Suprapubic skin (tissue), 4 donors: ENCODE measurements at regions not wholly inside any gene's neighbourhood (a gene's known extent, or its start where the extent isn't known, plus 50 kb on each side); places are given as distances from the start of the nearest gene placed in this dataset.

Experiments
- DNase-seq, 2 donors: peaks; one replicate each; pipeline ENCODE4 v3.0.0-alpha.2; 2019; ENCODE audit warnings: low spot score in 2 of 2
- H3K27ac ChIP-seq: fragments of 200-600 bp; sonication (generic); one replicate; pipeline ENCODE4 v1.5.1; 2019
- H3K27me3 ChIP-seq: fragments of 200-600 bp; sonication (generic); one replicate; pipeline ENCODE4 v1.5.1; 2019
- H3K36me3 ChIP-seq: fragments of 200-600 bp; sonication (generic); one replicate; pipeline ENCODE4 v1.5.1; 2019
- H3K4me1 ChIP-seq: fragments of 200-600 bp; sonication (generic); one replicate; pipeline ENCODE4 v1.5.1; 2019
- H3K4me3 ChIP-seq: fragments of 200-600 bp; sonication (generic); one replicate; pipeline ENCODE4 v1.5.1; 2019; ENCODE audit warnings: mild to moderate bottlenecking
- H3K9me3 ChIP-seq: fragments of 200-600 bp; sonication (generic); one replicate; pipeline ENCODE4 v1.5.1; 2019
- EP300 ChIP-seq: sonication (generic); formaldehyde crosslinking; IDR thresholded peaks from one replicate; pipeline ENCODE4 v1.6.1; 2017; ENCODE audit warnings: antibody characterized with exemption
- POLR2A ChIP-seq, 2 donors: fragments of 450-650 bp; IDR thresholded peaks; one replicate each; pipeline ENCODE4 v1.6.1; 2017; ENCODE audit warnings: antibody characterized with exemption in 2 of 2, mild to moderate bottlenecking in 2 of 2, moderate library complexity in 2 of 2
- POLR2AphosphoS5 ChIP-seq, 3 donors: sonication (generic); formaldehyde crosslinking; IDR thresholded peaks; one replicate each; pipeline ENCODE4 v1.6.1; 2017; ENCODE audit warnings: antibody characterized with exemption in 3 of 3
- WGBS: methylation state at CpG from one replicate; pipeline ENCODE4 v1.1.5; 2018; 5-methylcytosine and 5-hydroxymethylcytosine counted together
- TF ChIP-seq, protein P1 (sequence below), 2 donors: fragments of 200-600 bp in 1 of 2; fragments of 450-650 bp in 1 of 2; sonication (generic) in 1 of 2; IDR thresholded peaks; one replicate each; pipeline ENCODE4 v1.5.1; 2016 to 2019; ENCODE audit warnings: antibody characterized with exemption in 2 of 2, mild to moderate bottlenecking in 1 of 2, moderate library complexity in 1 of 2

DNA sequence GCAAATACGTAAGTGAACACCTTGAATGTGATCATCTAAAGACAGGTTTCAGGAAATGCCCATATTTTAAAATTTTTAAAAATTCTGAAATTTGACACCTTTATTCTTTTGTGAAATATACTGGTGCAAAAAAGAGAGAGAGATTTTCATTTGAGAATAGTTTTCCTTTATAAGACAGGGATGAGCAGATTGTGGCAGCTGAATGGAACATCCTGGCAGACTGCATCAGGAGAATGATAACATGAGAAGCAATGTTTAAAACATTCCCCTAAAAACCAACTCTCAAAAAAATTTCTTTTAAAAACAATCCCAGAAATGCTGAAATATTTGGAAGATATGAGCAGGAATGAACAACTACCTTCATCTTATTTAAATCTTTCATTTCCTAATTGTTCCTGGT, 744.8 kb upstream of the ID2 start:
- DNase-seq, result no peak

DNA sequence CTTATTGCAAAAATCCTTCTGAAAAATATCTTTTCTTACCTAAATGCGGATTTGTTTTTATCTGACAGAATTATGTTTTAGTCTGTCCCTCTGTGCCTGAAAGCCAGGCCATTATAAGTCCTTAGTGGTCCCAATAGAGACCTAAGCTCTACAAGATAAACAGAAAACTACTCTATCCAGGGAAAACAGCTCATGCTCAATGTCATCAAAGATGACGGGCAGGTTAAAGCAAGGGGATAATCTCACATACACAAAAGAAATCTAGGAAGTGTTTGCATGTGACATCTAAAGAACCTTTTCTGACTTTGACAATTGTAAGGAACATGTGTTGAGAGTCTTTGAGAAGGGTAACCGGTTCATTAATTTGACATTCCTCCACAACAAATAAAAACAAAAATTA, 741.1 kb upstream of the ID2 start:
- no peak overlapping the region for H3K4me3 ChIP-seq
- no peaks in the 10 kb centered on the region for H3K27me3 ChIP-seq
- TF ChIP-seq POLR2A (IDR thresholded peaks at IDR 0.05) (no peak), EP300 (no peak), POLR2AphosphoS5 (IDR thresholded peaks at IDR 0.05) (no peak)
- TF ChIP-seq, protein P1, sequence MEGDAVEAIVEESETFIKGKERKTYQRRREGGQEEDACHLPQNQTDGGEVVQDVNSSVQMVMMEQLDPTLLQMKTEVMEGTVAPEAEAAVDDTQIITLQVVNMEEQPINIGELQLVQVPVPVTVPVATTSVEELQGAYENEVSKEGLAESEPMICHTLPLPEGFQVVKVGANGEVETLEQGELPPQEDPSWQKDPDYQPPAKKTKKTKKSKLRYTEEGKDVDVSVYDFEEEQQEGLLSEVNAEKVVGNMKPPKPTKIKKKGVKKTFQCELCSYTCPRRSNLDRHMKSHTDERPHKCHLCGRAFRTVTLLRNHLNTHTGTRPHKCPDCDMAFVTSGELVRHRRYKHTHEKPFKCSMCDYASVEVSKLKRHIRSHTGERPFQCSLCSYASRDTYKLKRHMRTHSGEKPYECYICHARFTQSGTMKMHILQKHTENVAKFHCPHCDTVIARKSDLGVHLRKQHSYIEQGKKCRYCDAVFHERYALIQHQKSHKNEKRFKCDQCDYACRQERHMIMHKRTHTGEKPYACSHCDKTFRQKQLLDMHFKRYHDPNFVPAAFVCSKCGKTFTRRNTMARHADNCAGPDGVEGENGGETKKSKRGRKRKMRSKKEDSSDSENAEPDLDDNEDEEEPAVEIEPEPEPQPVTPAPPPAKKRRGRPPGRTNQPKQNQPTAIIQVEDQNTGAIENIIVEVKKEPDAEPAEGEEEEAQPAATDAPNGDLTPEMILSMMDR (IDR thresholded peaks at IDR 0.05), result no peak
- WGBS, result 96% methylated on average over 3 of the region's 3 CpGs
- no peaks in the 10 kb centered on the region for H3K36me3 ChIP-seq
- no peak overlapping the region for H3K27ac ChIP-seq
- no peaks in the 10 kb centered on the region for H3K9me3 ChIP-seq
- no peaks in the 10 kb centered on the region for H3K4me1 ChIP-seq
- DNase-seq, result no peak

More for the DNA sequence above, 744.8 kb upstream of the ID2 start:
- Histone ChIP-seq H3K27me3 (no peaks in the 10 kb centered on the region), H3K4me3 (no peak overlapping the region), H3K4me1 (no peaks in the 10 kb centered on the region), H3K36me3 (no peaks in the 10 kb centered on the region), H3K9me3 (no peaks in the 10 kb centered on the region), H3K27ac (no peak overlapping the region)
- TF ChIP-seq, protein P1 (IDR thresholded peaks at IDR 0.05), result no peak
- WGBS, result 89% methylated on average over 1 of the region's 1 CpG

DNA sequence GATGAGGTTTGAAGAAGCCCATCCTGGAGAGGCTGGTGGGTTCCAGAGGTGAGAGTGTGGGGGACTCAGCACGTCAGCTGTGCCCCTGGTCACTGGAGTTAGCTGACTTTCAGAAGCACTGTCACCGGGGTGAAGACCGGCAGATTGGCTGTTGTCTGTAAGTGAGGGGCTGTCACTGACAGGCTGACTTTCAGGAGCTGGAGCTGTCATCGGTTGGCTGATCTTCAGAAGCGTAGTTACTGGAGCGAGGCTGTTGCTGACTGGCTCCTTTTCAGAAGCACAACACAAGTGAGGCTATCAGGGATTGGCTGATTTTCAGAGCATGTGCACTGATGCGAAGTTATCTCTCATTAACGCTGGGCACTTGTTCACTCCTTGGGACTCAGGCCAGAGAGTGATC, 738.4 kb upstream of the ID2 start:
- Histone ChIP-seq H3K27ac (no peak overlapping the region), H3K9me3 (no peaks in the 10 kb centered on the region), H3K4me1 (no peaks in the 10 kb centered on the region), H3K4me3 (no peak overlapping the region), H3K27me3 (no peaks in the 10 kb centered on the region), H3K36me3 (no peaks in the 10 kb centered on the region)
- TF ChIP-seq POLR2A (IDR thresholded peaks at IDR 0.05) (no peak), EP300 (no peak), POLR2AphosphoS5 (IDR thresholded peaks at IDR 0.05) (no peak)
- DNase-seq, result no peak
- 73% methylated on average over 6 of the region's 8 CpGs for WGBS

DNA sequence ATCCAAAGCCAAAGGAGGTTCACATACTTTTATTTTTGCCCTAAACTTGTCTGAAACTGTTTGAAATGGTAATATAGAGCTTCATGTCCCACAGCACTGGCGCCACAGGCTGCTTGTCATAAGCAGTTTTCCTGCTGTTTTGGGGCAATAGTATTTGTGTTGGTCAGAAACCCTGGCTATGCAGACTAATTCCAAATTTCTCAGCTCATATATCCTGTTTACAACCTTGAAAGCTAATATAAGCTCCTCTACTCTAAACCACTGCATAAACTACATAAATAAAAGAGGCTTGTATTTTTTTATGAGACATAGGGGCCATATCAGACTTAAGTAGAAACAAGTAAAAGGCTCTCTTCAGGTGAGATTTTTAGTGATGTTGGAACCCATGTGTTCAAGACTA, 736.8 kb upstream of the ID2 start:
- H3K27me3 ChIP-seq, result no peaks in the 10 kb centered on the region
- 62% methylated on average over 1 of the region's 1 CpG for WGBS
- no peaks in the 10 kb centered on the region for H3K4me1 ChIP-seq
- H3K27ac ChIP-seq, result no peak overlapping the region
- H3K36me3 ChIP-seq, result no peaks in the 10 kb centered on the region
- DNase-seq, result no peak
- no peaks in the 10 kb centered on the region for H3K9me3 ChIP-seq
- H3K4me3 ChIP-seq, result no peak overlapping the region
- TF ChIP-seq POLR2A (IDR thresholded peaks at IDR 0.05) (no peak), POLR2AphosphoS5 (IDR thresholded peaks at IDR 0.05) (no peak), EP300 (no peak)
- TF ChIP-seq, protein P1 (IDR thresholded peaks at IDR 0.05), result no peak

DNA sequence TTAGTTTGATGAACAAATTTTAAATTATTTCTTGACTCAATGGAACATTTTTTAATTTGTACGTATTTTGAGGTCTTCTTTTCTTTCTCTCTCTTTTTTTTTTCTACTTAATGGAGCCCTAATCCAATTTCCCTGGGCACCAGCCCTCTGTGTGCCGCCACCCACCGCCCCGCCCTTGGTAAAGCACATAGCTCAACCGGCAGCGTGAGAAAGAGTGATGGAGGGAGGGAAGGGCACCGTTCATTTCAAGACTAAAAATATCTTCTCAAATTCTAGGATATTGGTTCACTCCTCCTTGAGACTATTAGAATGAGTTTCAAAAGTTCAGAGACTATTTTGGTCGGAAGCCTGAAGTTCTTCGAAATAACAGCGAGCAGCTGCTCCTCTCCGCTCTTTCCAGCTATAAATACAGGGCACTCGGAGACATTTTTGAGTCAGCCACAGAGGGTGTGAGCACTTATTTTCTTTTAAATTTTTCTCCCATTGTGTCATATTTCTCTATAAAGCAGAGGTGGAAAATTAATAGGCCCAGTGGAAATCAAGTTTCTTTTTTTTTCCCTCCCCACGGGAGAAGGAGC, 731.7 kb upstream of the ID2 start:
- Histone ChIP-seq H3K27me3 (no peaks in the 10 kb centered on the region), H3K9me3 (no peaks in the 10 kb centered on the region), H3K4me1 (no peaks in the 10 kb centered on the region), H3K36me3 (no peaks in the 10 kb centered on the region), H3K4me3 (no peak overlapping the region), H3K27ac (no peak overlapping the region)
- no peak for DNase-seq
- 59% methylated on average over 13 of the region's 13 CpGs for WGBS
- no peak for TF ChIP-seq POLR2AphosphoS5 (IDR thresholded peaks at IDR 0.05)
- TF ChIP-seq, protein P1 (IDR thresholded peaks at IDR 0.05), result no peak
- no peak for TF ChIP-seq EP300
- no peak for TF ChIP-seq POLR2A (IDR thresholded peaks at IDR 0.05)

DNA sequence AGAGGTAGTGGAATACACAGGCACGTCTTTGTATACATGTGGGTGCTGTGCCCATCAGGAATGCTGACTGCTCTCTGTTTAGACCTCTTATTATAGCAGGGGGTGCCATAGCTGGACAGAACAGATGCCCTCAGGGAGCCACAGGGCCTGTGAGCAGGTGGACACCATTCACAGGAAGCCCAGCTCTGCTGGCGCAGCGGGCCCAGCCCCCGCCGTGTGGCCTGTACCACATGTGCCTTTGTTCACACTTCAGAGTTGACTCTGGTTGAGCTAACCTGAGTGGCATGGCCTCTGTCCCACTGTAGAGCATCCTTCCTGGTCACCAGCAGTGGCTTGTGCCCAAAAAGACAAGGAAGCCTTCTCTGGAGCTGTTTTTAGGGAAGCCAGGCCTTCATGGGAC, 730.9 kb upstream of the ID2 start:
- TF ChIP-seq EP300, result no peak
- TF ChIP-seq, protein P1 (IDR thresholded peaks at IDR 0.05), result no peak
- TF ChIP-seq POLR2AphosphoS5 (IDR thresholded peaks at IDR 0.05), result no peak
- TF ChIP-seq POLR2A (IDR thresholded peaks at IDR 0.05), result no peak
- 100% methylated on average over 1 of the region's 5 CpGs for WGBS
- Histone ChIP-seq H3K4me1 (no peaks in the 10 kb centered on the region), H3K36me3 (no peaks in the 10 kb centered on the region), H3K27me3 (no peaks in the 10 kb centered on the region), H3K9me3 (no peaks in the 10 kb centered on the region), H3K4me3 (no peak overlapping the region), H3K27ac (no peak overlapping the region)
- no peak for DNase-seq
